HL-60 (cell line): ENCODE measurements at regions not wholly inside any gene's neighbourhood (a gene's known extent, or its start where the extent isn't known, plus 50 kb on each side); places are given as distances from the start of the nearest gene placed in this dataset.
A peak's percentile ranks its signal among the peaks of the same experiment; 100 is the strongest.

ENCODE experiments used
- DNase-seq, 2 experiments: peaks; one replicate each; pipeline ENCODE4 v3.0.0-alpha.2; 2010 to 2020; ENCODE audit warnings: low read depth in 1 of 2, low spot score in 1 of 2
- H3K27ac ChIP-seq: fragments of 250-450 bp; sonication (Bioruptor Pico); replicated peaks from 2 replicates; pipeline ENCODE4 v1.5.1; 2020; ENCODE audit warnings: mild to moderate bottlenecking, moderate library complexity
- H3K27me3 ChIP-seq: fragments of 250-450 bp; sonication (Bioruptor Pico); 2 replicates; pipeline ENCODE4 v1.5.1; 2021; ENCODE audit warnings: mild to moderate bottlenecking, moderate library complexity; ENCODE audit not compliant: insufficient read depth, poor library complexity, severe bottlenecking
- H3K4me3 ChIP-seq: replicated peaks from 2 replicates; pipeline ENCODE4 v1.5.1; 2011; ENCODE audit warnings: mild to moderate bottlenecking, control low read depth, low read length; ENCODE audit not compliant: insufficient read depth
- GABPA ChIP-seq: IDR thresholded peaks from 2 replicates; pipeline ENCODE4 v1.6.1; 2012; ENCODE audit warnings: low read depth
- POLR2AphosphoS5 ChIP-seq: IDR thresholded peaks from 2 replicates; pipeline ENCODE4 v1.6.1; 2012; ENCODE audit warnings: low read depth
- SPI1 ChIP-seq: IDR thresholded peaks from 2 replicates; pipeline ENCODE4 v1.6.1; 2012; ENCODE audit warnings: low read depth, mild to moderate bottlenecking, borderline replicate concordance
- TF ChIP-seq, protein P1 (sequence below): IDR thresholded peaks from 2 replicates; pipeline ENCODE4 v1.6.1; 2012; ENCODE audit warnings: low read depth; ENCODE audit not compliant: insufficient replicate concordance
- TF ChIP-seq, protein P2 (sequence below): IDR thresholded peaks from one replicate; pipeline ENCODE4 v1.5.1; 2011; ENCODE audit warnings: low read length, control low read depth, inconsistent platforms; ENCODE audit not compliant: insufficient read depth

DNA sequence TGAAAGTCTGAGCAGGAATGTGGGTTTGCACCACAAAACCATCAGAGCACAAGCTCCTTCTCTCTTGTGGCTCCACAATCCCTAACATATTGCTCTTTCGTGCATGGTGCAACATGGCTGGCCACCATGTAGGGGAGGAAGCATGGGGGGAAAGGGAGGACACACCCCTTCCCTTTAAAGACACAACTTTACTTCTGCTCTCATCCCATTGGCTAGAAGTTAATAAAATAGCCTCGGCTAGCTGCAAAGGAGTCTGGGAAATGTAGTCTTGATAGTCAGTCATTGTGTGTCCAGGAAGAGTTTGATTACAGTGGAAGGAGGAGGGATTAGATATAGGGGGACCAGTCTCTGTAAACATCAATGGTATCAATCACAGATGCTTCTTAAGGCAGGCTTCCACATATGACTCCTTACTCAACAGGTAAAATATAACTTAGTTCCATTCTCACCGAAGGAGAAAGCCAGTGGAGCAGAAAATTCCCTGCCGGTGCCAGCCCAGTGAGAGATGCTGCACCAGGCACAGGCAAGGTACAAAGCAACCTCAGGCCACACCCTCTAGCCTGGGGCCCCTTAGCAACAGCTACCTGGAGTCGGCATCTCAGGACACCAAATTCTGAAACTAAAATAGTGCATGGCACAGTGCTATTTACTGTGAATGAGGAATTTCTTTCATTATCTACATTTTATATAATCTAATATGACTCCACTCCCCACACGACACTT lies 124.7 kb upstream of the CTBP2 start:
- DNase-seq: peak in 1 of 2 experiments; percentile 1
- H3K27me3 ChIP-seq: peaks cover 2% of the 10 kb centered on the region
- H3K4me3 ChIP-seq: no peak overlapping the region
- H3K27ac ChIP-seq: no peak overlapping the region
- TF ChIP-seq, protein P1, sequence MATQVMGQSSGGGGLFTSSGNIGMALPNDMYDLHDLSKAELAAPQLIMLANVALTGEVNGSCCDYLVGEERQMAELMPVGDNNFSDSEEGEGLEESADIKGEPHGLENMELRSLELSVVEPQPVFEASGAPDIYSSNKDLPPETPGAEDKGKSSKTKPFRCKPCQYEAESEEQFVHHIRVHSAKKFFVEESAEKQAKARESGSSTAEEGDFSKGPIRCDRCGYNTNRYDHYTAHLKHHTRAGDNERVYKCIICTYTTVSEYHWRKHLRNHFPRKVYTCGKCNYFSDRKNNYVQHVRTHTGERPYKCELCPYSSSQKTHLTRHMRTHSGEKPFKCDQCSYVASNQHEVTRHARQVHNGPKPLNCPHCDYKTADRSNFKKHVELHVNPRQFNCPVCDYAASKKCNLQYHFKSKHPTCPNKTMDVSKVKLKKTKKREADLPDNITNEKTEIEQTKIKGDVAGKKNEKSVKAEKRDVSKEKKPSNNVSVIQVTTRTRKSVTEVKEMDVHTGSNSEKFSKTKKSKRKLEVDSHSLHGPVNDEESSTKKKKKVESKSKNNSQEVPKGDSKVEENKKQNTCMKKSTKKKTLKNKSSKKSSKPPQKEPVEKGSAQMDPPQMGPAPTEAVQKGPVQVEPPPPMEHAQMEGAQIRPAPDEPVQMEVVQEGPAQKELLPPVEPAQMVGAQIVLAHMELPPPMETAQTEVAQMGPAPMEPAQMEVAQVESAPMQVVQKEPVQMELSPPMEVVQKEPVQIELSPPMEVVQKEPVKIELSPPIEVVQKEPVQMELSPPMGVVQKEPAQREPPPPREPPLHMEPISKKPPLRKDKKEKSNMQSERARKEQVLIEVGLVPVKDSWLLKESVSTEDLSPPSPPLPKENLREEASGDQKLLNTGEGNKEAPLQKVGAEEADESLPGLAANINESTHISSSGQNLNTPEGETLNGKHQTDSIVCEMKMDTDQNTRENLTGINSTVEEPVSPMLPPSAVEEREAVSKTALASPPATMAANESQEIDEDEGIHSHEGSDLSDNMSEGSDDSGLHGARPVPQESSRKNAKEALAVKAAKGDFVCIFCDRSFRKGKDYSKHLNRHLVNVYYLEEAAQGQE: no peak
- TF ChIP-seq, protein P2, sequence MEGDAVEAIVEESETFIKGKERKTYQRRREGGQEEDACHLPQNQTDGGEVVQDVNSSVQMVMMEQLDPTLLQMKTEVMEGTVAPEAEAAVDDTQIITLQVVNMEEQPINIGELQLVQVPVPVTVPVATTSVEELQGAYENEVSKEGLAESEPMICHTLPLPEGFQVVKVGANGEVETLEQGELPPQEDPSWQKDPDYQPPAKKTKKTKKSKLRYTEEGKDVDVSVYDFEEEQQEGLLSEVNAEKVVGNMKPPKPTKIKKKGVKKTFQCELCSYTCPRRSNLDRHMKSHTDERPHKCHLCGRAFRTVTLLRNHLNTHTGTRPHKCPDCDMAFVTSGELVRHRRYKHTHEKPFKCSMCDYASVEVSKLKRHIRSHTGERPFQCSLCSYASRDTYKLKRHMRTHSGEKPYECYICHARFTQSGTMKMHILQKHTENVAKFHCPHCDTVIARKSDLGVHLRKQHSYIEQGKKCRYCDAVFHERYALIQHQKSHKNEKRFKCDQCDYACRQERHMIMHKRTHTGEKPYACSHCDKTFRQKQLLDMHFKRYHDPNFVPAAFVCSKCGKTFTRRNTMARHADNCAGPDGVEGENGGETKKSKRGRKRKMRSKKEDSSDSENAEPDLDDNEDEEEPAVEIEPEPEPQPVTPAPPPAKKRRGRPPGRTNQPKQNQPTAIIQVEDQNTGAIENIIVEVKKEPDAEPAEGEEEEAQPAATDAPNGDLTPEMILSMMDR: no peak
- TF ChIP-seq GABPA (no peak), SPI1 (no peak), POLR2AphosphoS5 (no peak)

DNA sequence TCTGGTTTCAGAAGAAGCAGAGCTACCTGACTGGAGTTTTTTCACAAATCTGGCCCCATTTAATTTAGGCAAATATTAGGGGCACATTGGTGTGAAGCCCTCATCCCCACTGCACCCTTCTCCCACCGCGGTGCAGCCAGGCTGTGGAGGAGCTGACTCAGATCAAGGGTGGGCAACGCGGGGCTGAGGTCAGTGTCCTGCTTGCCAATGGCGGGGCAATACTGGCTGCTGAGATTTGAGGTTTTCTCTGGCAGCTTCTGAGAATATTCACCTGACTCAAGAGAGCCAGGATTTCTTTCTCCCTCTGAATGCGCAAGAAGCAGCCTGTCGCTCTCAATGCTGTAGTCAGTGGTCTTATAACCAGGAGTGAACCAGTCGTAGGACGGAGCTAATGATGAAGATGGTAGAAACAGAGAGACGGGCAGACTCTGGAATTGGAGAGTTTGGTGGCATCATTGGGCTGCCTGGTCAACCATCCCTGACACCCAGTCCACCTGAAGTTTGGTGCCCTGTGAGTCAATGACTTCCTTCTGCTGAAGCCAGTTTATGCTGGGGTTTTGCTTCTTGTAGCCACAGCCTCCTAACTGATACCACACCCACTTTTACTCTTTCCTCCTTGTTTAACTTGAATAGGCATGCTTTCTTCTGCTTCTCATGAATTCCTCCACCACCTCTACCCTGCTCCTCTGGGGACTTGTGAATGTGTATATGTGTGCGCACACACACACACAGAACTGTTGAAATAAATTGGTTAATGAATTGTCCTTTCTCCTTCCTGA lies 123.7 kb upstream of the CTBP2 start:
- Histone ChIP-seq H3K27ac (no peak overlapping the region), H3K27me3 (peaks cover 2% of the 10 kb centered on the region), H3K4me3 (no peak overlapping the region)
- DNase-seq: no peak
- TF ChIP-seq, protein P2: no peak
- no peak for TF ChIP-seq POLR2AphosphoS5
- no peak for TF ChIP-seq SPI1
- TF ChIP-seq GABPA: no peak
- TF ChIP-seq, protein P1: no peak

DNA sequence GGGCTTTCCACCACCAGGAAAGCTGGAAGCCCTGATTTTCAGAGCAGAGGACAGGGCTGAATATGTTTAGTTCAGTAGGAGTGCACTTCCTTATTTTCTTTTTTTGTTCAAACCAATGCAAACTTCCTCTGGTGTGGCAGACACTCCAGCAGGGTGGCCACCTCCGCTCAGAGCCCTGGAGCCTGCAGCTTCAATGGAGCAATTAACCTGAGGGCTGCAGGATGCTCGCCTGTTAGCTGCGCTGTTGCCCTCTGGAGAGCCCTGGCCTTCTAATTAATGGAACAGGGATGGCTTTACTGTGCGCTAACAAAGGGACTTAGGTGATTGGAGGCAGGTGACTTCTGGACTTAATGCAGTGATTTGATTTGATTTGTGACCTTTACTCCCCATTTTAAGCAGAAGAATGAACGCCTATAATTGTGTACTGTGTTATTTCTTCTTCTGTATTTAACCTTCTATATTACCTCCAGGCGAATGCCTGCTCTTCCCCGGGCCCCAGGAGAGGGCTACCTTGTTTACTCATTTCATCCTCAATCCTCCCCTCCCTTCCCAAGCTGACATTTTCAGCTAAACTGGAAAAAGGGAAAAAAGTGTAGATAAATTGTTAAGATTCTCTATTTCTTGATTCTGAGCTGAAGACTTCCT lies 123.0 kb upstream of the CTBP2 start:
- Histone ChIP-seq H3K27ac (no peak overlapping the region), H3K27me3 (peaks cover 2% of the 10 kb centered on the region), H3K4me3 (no peak overlapping the region)
- DNase-seq: no peak
- TF ChIP-seq SPI1: peak; percentile 76
- no peak for TF ChIP-seq POLR2AphosphoS5

DNA sequence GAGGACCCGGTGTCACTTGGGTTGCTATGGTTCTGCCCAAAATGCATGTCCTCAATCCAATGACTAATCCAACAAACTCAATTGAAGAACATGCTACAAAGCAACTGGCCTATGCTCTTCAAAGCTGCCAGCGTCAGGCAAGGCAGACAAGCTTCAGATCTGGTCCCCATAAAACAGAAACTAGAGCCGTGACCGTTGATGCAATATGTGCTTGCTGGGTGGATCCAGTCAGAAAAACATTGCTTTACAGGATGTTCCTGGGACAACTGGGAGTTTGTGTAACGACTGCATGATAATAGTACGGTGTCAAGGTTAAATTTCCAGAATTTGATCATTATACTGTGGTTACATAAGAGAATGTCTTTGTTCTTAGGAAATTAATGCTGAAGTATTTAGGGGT lies 120.7 kb upstream of the CTBP2 start:
- TF ChIP-seq, protein P1: no peak
- no peak for TF ChIP-seq GABPA
- TF ChIP-seq, protein P2: no peak
- TF ChIP-seq POLR2AphosphoS5: no peak
- no peak for TF ChIP-seq SPI1
- no peak overlapping the region for H3K4me3 ChIP-seq
- H3K27ac ChIP-seq: no peak overlapping the region
- peaks cover 2% of the 10 kb centered on the region for H3K27me3 ChIP-seq
- no peak for DNase-seq
